Bone marrow (tissue), 2 donors: ENCODE measurements at regions not wholly inside any gene's neighbourhood (a gene's known extent, or its start where the extent isn't known, plus 50 kb on each side); places are given as distances from the start of the nearest gene placed in this dataset.

Source experiments
- DNase-seq, 2 donors: peaks; one replicate each; lab custom pipeline; 2025; lab: John Stamatoyannopoulos, UW

DNA sequence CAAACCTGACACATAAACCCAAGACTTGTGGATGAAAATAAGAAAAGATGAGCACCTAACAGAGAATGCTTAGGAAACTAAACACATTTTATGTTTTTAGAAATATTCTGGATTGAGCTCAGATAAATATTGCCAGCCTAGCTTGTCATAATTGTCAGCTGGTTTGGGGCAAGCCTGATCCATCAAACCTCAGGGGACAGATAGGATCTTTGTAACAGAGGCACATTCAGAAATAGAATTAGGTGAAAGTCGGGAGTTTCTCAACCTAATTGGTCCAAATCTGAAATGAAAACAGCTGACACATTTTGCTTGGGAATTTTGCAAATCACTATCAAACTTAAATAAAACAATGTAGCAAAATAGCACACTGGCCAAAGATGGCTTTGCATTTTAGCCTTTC is 503.7 kb downstream of the ANXA1 start:
- DNase-seq, result no peak

GRCh38 chr9:73655831-73656230 is 504.2 kb downstream of the ANXA1 start:
- no peak for DNase-seq

DNA sequence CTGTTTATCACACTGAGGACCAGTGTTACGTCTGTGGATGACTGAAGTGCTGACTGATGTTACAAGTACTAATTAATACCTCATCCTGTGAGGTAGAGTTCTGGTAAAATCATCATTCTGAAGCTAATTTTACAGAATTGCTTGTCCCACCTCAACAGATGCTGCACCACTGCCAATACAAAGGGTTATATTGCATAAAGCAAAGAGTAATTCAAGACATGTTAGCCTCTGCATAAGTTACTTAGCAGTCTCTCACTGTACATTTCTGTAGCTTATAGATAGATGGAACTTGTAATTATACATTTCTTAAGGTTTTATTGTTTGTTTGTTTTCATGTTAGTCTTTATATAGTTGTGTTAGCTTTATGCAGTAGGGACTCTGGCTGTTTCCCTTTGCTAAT is 513.6 kb downstream of the ANXA1 start:
- DNase-seq, result no peak

DNA sequence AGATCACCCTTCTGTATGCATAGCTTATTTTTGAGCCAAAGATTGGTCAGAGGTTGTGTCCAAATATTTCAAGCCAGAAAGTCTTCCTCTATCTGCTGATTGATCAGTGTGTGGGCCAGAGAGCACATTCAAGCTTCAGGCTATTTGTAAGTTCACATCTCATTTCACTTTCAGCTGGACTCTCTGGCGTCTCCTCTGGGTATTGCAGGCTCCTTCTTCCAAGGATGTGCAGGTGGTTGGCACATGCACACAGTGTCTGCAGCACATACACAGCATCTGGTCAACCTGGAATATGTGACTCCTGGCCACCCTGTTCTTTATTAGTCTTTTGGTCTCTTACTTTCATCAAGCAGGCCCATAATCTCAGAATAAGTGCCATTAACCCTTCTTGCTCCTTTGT is 516.1 kb downstream of the ANXA1 start:
- no peak for DNase-seq

DNA sequence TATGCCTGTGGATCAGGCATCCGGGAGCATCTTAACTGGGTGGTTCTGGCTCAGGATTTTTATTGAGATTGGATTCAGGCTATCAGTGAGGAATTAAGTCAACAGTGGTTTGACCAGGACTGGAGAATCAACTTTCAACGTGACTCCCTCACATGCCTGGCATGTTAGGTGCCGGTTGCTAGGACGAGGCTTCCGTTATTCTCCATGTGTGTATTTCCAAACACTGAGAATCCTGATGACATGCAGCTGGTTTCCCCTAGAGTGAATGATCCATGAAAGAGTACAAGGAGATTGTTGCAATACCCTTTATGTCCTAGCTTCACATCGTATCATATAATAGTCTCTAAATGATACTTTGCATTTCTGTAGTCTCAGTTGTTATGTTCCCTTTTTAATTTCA is 529.2 kb downstream of the ANXA1 start:
- no peak for DNase-seq

DNA sequence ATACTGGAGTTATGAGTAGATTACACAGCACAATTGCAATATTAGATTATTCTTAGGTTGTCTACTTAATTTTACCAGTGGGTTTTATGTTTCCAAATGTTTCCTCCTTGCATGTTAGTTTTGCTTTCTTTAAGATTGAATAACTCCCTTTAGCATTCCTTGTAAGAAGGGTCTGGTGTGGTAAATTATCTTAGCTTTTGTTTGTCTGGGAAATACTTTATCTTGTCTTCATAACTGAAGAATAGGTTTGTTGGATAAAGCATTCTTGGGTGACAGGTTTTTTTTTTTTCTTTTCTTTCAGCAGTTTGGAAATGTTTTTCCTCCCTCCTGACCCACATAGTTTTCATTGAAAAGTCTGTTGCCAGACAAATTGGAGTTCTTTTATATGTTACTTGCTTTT is 531.1 kb downstream of the ANXA1 start:
- DNase-seq, result no peak

GRCh38 chr9:73683862-73684591 is 532.4 kb downstream of the ANXA1 start:
- DNase-seq, result peak in 1 of 2 donors; percentile 3

- DNase-seq, result no peak
Measured at GRCh38 chr9:73684601-73685000, 532.9 kb downstream of the ANXA1 start.

- DNase-seq, result no peak
Measured at GRCh38 chr9:73685786-73686185, 534.1 kb downstream of the ANXA1 start.

DNA sequence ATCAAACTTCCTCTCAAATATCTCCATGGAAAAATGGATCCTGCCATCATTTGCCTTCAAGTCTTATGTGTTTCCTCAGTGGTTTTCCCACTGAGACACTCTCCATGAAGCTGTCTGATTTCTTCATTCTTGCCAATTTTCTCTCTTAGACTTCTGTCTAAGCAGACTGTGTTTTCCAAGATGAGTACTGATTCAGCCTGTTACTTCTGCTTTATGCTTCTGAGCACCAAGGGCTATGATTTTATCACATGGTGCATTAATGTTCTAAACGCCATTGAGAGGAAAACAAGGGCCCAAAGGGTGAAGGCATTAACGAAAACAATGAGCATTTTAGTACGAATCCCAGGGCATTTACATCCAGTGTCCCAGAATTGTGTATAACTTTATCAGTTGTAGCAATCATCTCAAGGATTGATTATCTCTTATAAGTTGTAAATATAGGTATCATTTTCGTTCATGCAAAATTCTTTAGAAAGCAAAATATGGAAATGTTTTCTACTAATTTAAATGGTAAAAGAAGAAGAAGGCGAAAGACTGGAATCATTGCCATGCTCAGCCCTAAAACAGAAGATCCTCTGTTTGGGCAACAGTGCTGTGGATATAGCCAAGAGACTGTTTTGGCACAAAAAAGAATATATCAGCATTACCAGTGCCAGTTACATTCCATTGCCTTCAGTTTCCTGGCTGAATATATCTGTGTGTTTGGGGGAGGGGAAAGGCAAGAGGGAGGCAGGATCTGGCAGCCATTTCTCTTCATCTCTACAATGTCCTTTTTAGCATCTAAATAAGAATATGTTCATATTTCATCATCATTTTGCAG is 537.6 kb downstream of the ANXA1 start:
- no peak for DNase-seq

- no peak for DNase-seq
Measured at GRCh38 chr9:73701415-73702057, 549.9 kb downstream of the ANXA1 start.

DNA sequence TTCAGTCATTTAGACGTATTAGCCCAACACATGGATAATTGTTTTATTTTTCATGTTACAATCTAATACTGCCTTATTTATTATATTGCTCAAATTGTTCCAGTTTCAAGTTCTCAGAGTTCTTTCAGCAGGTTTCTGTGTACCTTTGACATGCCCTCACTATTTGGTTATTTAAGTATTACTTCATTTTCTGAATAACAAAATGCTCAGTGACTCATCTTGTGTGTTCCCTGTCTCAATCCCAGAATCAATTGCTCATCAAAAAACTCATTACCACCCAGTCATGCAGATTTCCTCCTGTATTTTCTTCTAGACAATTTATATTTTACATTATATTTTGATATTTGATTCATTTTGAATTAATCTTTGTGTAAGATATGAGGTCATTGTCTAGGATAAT is 562.6 kb downstream of the ANXA1 start:
- DNase-seq, result no peak

- DNase-seq, result no peak
Measured at GRCh38 chr9:73715591-73715990, 563.9 kb downstream of the ANXA1 start.

DNA sequence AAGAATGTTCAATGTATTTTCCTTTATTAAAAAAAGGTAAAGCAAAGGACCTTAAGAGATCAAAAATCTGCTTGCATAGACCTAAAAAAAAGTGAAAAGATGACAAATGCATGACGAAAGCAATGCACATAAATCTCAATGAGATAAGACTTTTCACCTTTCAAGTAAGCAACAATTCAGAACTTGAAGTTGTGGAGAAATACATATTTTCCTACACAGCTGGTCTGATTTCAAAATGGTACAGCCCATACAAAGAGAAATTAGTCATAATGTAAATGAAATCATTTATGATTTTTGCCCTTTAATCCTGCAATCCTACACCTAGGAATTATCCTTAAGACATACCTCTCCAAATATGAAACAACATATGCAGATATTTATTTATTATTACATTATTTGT is 568.0 kb downstream of the ANXA1 start:
- no peak for DNase-seq

DNA sequence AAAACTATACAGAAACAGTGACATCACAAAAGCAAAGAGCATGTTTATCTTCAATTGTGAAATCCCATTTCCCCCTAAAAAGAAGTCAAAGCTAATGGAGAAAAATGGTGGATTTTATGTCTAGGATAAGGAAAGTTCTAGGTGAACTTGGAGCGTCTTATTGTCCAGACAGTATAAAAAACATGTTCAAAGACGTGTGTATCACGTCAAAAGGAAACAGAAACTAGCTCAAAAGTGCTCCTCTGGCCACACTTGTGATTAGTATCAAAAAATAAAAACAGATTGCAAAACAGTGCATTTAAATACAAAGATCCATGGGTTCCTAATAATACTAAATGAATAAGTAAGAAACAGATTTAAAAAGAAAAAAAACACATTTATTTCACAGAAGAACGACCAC is 568.9 kb downstream of the ANXA1 start:
- DNase-seq, result no peak

- DNase-seq, result no peak
Measured at GRCh38 chr9:73736270-73736669, 584.6 kb downstream of the ANXA1 start.

DNA sequence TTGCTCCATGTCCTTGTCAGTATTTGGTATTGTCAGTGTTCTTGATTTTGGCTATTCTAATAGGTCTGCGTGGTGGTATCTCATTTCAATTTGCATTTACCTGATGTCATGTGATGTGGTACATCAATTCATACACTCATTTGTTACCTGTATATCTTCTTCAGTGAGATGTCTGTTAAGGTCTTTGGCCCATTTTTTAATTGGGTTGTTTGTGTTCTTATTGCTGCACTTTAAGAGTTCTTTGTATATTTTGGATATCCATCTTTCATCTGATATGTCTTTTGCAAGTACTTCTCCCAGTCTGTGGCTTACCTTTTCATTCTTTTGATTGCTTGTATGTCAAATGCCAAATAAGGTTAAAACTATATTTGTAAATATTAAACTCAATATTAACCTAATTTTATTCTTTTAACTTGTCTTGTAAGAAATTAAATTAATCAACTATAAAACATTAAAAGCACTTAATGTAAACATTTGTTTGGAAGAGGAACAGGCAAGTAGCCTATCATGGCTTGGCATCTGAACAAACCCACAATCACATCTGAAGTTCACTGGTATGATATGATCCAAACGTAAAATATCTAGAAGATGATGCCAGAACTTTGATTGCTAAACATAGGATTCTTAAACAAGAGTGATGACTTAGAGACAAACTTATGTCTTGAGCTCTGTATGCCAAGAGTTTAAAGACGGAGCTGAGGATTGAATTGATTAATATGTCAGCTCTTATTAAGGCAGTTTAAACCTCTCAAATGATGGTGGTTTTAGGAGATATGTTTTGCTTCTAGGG is 587.3 kb downstream of the ANXA1 start:
- no peak for DNase-seq

DNA sequence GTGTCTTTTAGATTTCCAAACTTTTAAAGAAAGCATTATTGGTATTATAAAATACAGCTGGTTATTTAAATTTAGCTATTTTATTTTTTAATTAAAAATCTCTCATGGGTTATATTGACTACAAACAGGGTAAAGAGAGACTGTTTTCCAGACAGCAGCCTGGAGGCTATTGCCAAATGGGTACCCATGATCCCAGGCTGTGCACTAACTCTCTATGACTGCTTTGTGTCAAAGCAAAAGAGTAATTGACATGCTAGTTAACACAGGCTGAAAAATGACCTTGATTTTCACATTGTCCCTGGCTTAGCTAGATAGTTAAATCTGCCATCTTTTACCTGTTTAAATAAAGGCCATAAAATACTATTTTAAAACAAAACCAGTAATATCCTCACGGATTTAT is 589.7 kb downstream of the ANXA1 start:
- no peak for DNase-seq

GRCh38 chr9:73742412-73742811 is 590.7 kb downstream of the ANXA1 start:
- no peak for DNase-seq

GRCh38 chr9:73743826-73744225 is 592.2 kb downstream of the ANXA1 start:
- no peak for DNase-seq

- no peak for DNase-seq
Measured at GRCh38 chr9:73745598-73745997, 593.9 kb downstream of the ANXA1 start.

DNA sequence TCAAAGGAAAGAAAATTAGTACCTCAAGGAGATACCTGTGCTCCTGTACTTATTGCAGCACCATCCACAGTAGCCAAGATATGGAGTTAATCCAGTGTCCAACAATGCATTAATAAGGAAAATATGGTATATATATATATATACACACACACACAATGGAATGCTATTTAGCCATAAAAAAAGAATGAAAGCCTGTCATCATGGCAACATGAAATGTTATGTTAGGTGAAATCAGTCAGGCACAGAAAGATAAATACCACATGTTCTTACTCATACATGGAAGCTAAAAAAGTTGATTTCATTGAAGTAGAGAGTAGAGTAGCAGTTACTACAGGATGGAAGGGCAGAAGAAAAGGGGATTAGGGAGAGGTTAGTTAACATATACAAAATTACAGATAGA is 601.5 kb downstream of the ANXA1 start:
- no peak for DNase-seq
